Stomach (tissue), 8 donors: ENCODE measurements at regions not wholly inside any gene's neighbourhood (a gene's known extent, or its start where the extent isn't known, plus 50 kb on each side); places are given as distances from the start of the nearest gene placed in this dataset.

Experiments
- DNase-seq, 2 donors: peaks; one replicate each; pipeline versions ENCODE4 v3.0.0 to v3.0.0-alpha.2; 2013 to 2019
- H3K27ac ChIP-seq, 5 donors: fragments of 200-600 bp in 4 of 5; sonication (generic) in 4 of 5; one replicate each; pipeline ENCODE4 v1.5.1; 2013 to 2019; ENCODE audit warnings: mild to moderate bottlenecking in 1 of 5, moderate library complexity in 1 of 5
- H3K27me3 ChIP-seq, 3 donors: fragments of 200-600 bp; sonication (generic); one replicate each; pipeline ENCODE4 v1.5.1; 2017 to 2019; ENCODE audit warnings: mixed run types in 1 of 3
- H3K36me3 ChIP-seq, 4 donors: fragments of 200-600 bp; sonication (generic); 1 replicate in 3 of 4; 2 replicates in 1 of 4; pipeline ENCODE4 v1.5.1; 2016 to 2019
- H3K4me1 ChIP-seq, 4 donors: fragments of 200-600 bp; sonication (generic); one replicate each; pipeline ENCODE4 v1.5.1; 2016 to 2019
- H3K4me3 ChIP-seq, 4 donors: fragments of 200-600 bp; sonication (generic) in 3 of 4; one replicate each; pipeline ENCODE4 v1.5.1; 2016 to 2019; ENCODE audit warnings: mild to moderate bottlenecking in 1 of 4
- H3K9me3 ChIP-seq, 4 donors: fragments of 200-600 bp; sonication (generic); one replicate each; pipeline ENCODE4 v1.5.1; 2016 to 2019
- EP300 ChIP-seq: sonication (generic); formaldehyde crosslinking; IDR thresholded peaks from one replicate; pipeline ENCODE4 v1.6.1; 2017; ENCODE audit warnings: antibody characterized with exemption
- POLR2A ChIP-seq, 4 donors: fragments of 450-650 bp; IDR thresholded peaks; one replicate each; pipeline ENCODE4 v1.6.1; 2016; ENCODE audit warnings: antibody characterized with exemption in 4 of 4, control low read depth in 2 of 4, mild to moderate bottlenecking in 1 of 4, moderate library complexity in 1 of 4
- POLR2AphosphoS5 ChIP-seq, 3 donors: sonication (generic); formaldehyde crosslinking; IDR thresholded peaks; one replicate each; pipeline ENCODE4 v1.6.1; 2016; ENCODE audit warnings: antibody characterized with exemption in 3 of 3
- WGBS, 5 donors: extraction: QIAGEN DNeasy Blood & Tissue Kit in 3 of 5; methylation state at CpG; one replicate each; pipeline versions ENCODE4 v1.1.5 to v1.1.7; 2013 to 2018; 5-methylcytosine and 5-hydroxymethylcytosine counted together
- intact Hi-C: fragments of 100-400 bp; cut with DNase I; formaldehyde crosslinking; loops from one replicate; pipeline ENCODE4 v1.15.1; 2023; ENCODE audit warnings: low total_unique reads
- TF ChIP-seq, protein P1 (sequence below), 7 experiments: fragments of 450-650 bp in 4 of 7; fragments of 200-600 bp in 3 of 7; sonication (generic) in 3 of 7; IDR thresholded peaks; one replicate each; pipeline ENCODE4 v1.5.1; 2016 to 2019; ENCODE audit warnings: antibody characterized with exemption in 7 of 7, control low read depth in 2 of 7, mild to moderate bottlenecking in 1 of 7
- donor health status: healthy with polysubstance abuse.
- donor health status: Bipolar disorder and iron deficiency.
- donor health status: healthy.

DNA sequence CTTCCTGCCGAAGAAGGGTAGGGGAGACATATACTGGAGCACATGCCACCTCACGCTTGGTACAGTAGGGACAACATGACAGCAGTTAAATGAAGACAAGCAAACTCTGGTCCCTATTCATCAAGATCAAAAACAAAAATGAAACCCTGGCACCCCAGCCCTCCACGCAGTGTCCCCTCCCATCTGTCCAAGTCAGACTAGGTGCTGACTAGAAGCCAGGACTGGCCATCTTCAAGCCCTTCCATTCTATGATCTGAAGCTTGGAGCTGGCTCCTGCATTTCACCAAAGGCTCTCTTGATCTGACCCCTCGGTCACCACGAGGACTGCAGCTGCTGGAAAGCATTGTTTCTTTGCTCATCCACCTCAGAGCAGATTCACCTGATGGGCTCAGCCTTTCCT, 158.9 kb upstream of the GGTLC1 start:
- no peak overlapping the region for H3K4me3 ChIP-seq
- no peak for DNase-seq
- no peak overlapping the region for H3K27ac ChIP-seq
- H3K27me3 ChIP-seq = no peaks in the 10 kb centered on the region
- intact Hi-C loops = no loop called here
- H3K36me3 ChIP-seq = no peaks in the 10 kb centered on the region
- no peak for TF ChIP-seq POLR2AphosphoS5 (IDR thresholded peaks at IDR 0.05)
- TF ChIP-seq POLR2A (IDR thresholded peaks at IDR 0.05) = no peak
- no peak for TF ChIP-seq EP300
- 68 to 81% (median 79%) methylated on average over 5 of the region's 5 CpGs for WGBS, 5 donors
- H3K4me1 ChIP-seq = no peaks in the 10 kb centered on the region
- no peaks in the 10 kb centered on the region for H3K9me3 ChIP-seq

DNA sequence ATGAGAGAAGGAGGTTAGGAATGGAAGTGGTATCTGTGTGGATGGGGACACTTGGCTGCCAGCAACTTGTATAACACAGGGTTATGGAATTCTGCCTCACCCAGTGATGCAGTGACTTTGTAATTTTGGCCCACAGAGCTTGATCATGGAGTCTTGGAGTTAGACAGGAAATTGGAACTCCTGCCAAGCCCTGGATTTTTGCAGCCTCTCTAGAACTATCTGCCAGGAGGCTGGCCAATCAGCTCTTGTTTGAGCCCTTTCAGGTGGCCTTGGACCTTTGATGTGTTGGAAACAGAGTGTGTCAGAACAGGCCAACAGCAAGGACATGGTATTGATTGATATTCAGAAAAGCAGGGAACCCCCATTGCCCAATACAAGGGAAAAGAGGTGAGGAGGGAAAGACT, 157.7 kb upstream of the GGTLC1 start:
- Histone ChIP-seq H3K4me3 (no peak overlapping the region), H3K4me1 (no peaks in the 10 kb centered on the region), H3K36me3 (no peaks in the 10 kb centered on the region), H3K27me3 (no peaks in the 10 kb centered on the region), H3K9me3 (peaks cover 0 to 2% (median 1%) of the 10 kb centered on the region in 4 donors), H3K27ac (no peak overlapping the region)
- TF ChIP-seq POLR2AphosphoS5 (IDR thresholded peaks at IDR 0.05) = no peak
- TF ChIP-seq, protein P1, sequence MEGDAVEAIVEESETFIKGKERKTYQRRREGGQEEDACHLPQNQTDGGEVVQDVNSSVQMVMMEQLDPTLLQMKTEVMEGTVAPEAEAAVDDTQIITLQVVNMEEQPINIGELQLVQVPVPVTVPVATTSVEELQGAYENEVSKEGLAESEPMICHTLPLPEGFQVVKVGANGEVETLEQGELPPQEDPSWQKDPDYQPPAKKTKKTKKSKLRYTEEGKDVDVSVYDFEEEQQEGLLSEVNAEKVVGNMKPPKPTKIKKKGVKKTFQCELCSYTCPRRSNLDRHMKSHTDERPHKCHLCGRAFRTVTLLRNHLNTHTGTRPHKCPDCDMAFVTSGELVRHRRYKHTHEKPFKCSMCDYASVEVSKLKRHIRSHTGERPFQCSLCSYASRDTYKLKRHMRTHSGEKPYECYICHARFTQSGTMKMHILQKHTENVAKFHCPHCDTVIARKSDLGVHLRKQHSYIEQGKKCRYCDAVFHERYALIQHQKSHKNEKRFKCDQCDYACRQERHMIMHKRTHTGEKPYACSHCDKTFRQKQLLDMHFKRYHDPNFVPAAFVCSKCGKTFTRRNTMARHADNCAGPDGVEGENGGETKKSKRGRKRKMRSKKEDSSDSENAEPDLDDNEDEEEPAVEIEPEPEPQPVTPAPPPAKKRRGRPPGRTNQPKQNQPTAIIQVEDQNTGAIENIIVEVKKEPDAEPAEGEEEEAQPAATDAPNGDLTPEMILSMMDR (IDR thresholded peaks at IDR 0.05) = no peak
- TF ChIP-seq EP300 = no peak
- no peak for TF ChIP-seq POLR2A (IDR thresholded peaks at IDR 0.05)
- DNase-seq = no peak
- intact Hi-C loops = no loop called here

DNA sequence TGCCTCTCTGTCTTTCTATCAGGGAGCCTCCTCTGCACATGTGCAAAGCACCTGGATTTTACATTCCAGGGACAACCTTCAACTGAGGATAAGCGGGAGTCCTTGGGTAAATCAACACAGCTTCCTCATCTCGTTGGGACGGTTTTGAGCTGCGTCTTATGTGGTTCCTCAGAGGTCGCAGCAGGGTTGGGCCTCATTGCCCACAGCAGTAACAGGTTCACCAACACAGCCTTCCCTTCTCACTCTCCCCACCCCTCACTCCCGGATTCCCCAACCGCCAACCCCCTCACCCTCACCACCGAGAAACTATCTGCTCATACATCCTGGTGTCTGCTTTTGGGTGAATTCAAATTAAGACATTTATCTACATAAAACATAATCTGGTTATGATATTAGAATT, 155.8 kb upstream of the GGTLC1 start:
- intact Hi-C loops = loop anchor here (5.0 kb wide), 1 partner anchor 52 kb away; no protein-coding TSS in a partner anchor
- no peak for DNase-seq
- Histone ChIP-seq H3K27me3 (no peaks in the 10 kb centered on the region), H3K4me1 (no peaks in the 10 kb centered on the region), H3K9me3 (peaks cover 0 to 7% (median 3%) of the 10 kb centered on the region in 4 donors), H3K36me3 (no peaks in the 10 kb centered on the region), H3K4me3 (no peak overlapping the region), H3K27ac (no peak overlapping the region)
- WGBS, 5 donors = 69 to 81% (median 76%) methylated on average over 8 of the region's 8 CpGs
- TF ChIP-seq, protein P1 (IDR thresholded peaks at IDR 0.05) = no peak
- TF ChIP-seq EP300 (no peak), POLR2AphosphoS5 (IDR thresholded peaks at IDR 0.05) (no peak), POLR2A (IDR thresholded peaks at IDR 0.05) (no peak)

DNA sequence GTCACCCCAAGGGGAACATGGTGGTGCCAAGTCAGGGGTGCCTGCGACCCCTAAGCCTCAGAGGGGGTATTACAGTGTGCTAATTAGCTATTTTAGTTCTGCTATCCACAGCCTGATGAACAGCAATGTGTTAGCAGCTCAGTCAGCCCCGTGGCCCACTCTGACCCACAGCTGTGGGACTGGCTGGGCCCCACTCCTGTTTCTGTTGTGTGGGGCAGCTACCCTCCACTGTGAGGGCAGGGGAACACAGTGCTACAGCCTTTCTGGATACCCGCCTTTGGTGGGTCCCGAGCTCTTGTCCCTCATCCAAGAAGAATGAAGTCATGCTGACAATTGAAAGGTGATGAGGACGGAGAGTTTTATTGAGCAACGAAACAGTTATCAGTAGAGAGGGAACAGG, 152.5 kb upstream of the GGTLC1 start:
- Histone ChIP-seq H3K9me3 (peaks cover 0 to 7% (median 3%) of the 10 kb centered on the region in 4 donors), H3K4me1 (no peaks in the 10 kb centered on the region), H3K36me3 (no peaks in the 10 kb centered on the region), H3K27me3 (no peaks in the 10 kb centered on the region), H3K27ac (no peak overlapping the region), H3K4me3 (no peak overlapping the region)
- intact Hi-C loops = loop anchor here (5.0 kb wide), 1 partner anchor 49 kb away; no protein-coding TSS in a partner anchor
- TF ChIP-seq, protein P1 (IDR thresholded peaks at IDR 0.05) = no peak
- TF ChIP-seq EP300 = no peak
- TF ChIP-seq POLR2AphosphoS5 (IDR thresholded peaks at IDR 0.05) = no peak
- TF ChIP-seq POLR2A (IDR thresholded peaks at IDR 0.05) = no peak
- 73 to 89% (median 84%) methylated on average over 5 to 6 of the region's 6 CpGs for WGBS, 5 donors
- DNase-seq = no peak

DNA sequence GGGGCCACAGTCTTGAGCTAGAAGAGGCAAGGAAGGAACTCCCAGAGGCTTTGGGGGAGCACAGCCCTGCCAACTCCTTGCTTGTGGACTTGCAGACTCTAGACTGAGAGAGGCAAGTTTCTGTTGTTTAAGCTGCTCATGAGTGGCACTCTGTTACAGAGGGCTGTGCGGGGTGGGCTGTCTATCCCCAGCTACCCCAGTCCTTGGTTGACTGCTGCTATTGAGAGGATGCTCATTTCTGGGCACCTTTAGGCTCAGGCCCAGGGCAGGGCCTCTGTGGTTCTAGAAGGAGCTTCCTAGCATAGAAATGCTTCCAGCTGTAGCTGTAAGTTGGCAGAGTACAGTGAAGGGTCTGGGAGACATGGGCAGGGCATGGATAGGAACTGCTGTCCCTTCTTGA, 151.3 kb upstream of the GGTLC1 start:
- intact Hi-C loops = loop anchor here (5.0 kb wide), 1 partner anchor 48 kb away; no protein-coding TSS in a partner anchor
- no peaks in the 10 kb centered on the region for H3K27me3 ChIP-seq
- DNase-seq = no peak
- no peaks in the 10 kb centered on the region for H3K36me3 ChIP-seq
- H3K27ac ChIP-seq = no peak overlapping the region
- H3K9me3 ChIP-seq = peaks cover 0 to 7% (median 3%) of the 10 kb centered on the region in 4 donors
- H3K4me3 ChIP-seq = no peak overlapping the region
- TF ChIP-seq EP300 (no peak), POLR2A (IDR thresholded peaks at IDR 0.05) (no peak), POLR2AphosphoS5 (IDR thresholded peaks at IDR 0.05) (no peak)
- TF ChIP-seq, protein P1 (IDR thresholded peaks at IDR 0.05) = no peak
- 82 to 100% (median 95%) methylated on average over 1 of the region's 1 CpG for WGBS, 5 donors
- H3K4me1 ChIP-seq = no peaks in the 10 kb centered on the region
